CD4-positive, alpha-beta T cell treated with Interferon gamma for 1 hour (primary cell): ENCODE measurements at regions not wholly inside any gene's neighbourhood (a gene's known extent, or its start where the extent isn't known, plus 50 kb on each side); places are given as distances from the start of the nearest gene placed in this dataset.

Experiments used
- DNase-seq: peaks from one replicate; pipeline ENCODE4 v3.0.0-alpha.2; 2020

GRCh38 chr1:193799948-193800690 lies 613.7 kb upstream of the B3GALT2 start:
- DNase-seq = no peak

- no peak for DNase-seq
Measured at GRCh38 chr1:193799371-193799770, 613.0 kb upstream of the B3GALT2 start.

GRCh38 chr1:193794239-193794638 lies 607.8 kb upstream of the B3GALT2 start:
- no peak for DNase-seq

- no peak for DNase-seq
Measured at GRCh38 chr1:193791746-193792145, 605.3 kb upstream of the B3GALT2 start.

- DNase-seq = no peak
Measured at GRCh38 chr1:193787061-193787460, 600.6 kb upstream of the B3GALT2 start.

- no peak for DNase-seq
Measured at GRCh38 chr1:193785850-193786420, 599.5 kb upstream of the B3GALT2 start.

GRCh38 chr1:193774536-193775323 lies 588.3 kb upstream of the B3GALT2 start:
- no peak for DNase-seq

- DNase-seq = no peak
Measured at GRCh38 chr1:193771596-193771995, 585.2 kb upstream of the B3GALT2 start.

- DNase-seq = no peak
Measured at GRCh38 chr1:193769651-193770050, 583.2 kb upstream of the B3GALT2 start.

GRCh38 chr1:193767886-193768285 lies 581.5 kb upstream of the B3GALT2 start:
- DNase-seq = no peak

GRCh38 chr1:193766329-193766728 lies 579.9 kb upstream of the B3GALT2 start:
- DNase-seq = no peak

- DNase-seq = no peak
Measured at GRCh38 chr1:193763266-193763665, 576.9 kb upstream of the B3GALT2 start.

GRCh38 chr1:193762236-193762635 lies 575.8 kb upstream of the B3GALT2 start:
- no peak for DNase-seq

GRCh38 chr1:193755441-193755840 lies 569.0 kb upstream of the B3GALT2 start:
- DNase-seq = no peak

GRCh38 chr1:193754732-193755427 lies 568.5 kb upstream of the B3GALT2 start:
- no peak for DNase-seq

GRCh38 chr1:193754151-193754550 lies 567.7 kb upstream of the B3GALT2 start:
- DNase-seq = no peak

GRCh38 chr1:193753038-193753756 lies 566.8 kb upstream of the B3GALT2 start:
- no peak for DNase-seq

GRCh38 chr1:193749868-193750267 lies 563.5 kb upstream of the B3GALT2 start:
- no peak for DNase-seq

GRCh38 chr1:193747579-193747978 lies 561.2 kb upstream of the B3GALT2 start:
- no peak for DNase-seq

GRCh38 chr1:193741228-193741627 lies 554.8 kb upstream of the B3GALT2 start:
- no peak for DNase-seq

GRCh38 chr1:193740762-193741161 lies 554.3 kb upstream of the B3GALT2 start:
- no peak for DNase-seq

- no peak for DNase-seq
Measured at GRCh38 chr1:193736507-193736906, 550.1 kb upstream of the B3GALT2 start.

GRCh38 chr1:193733674-193734073 lies 547.3 kb upstream of the B3GALT2 start:
- no peak for DNase-seq
